Upper lobe of right lung (tissue), 1 donor: ENCODE measurements at regions not wholly inside any gene's neighbourhood (a gene's known extent, or its start where the extent isn't known, plus 50 kb on each side); places are given as distances from the start of the nearest gene placed in this dataset.

Experiments used
- ATAC-seq: fragments of 200-7000 bp; cut with Tn5 transposase; one replicate; pipeline ENCODE4 v1.9.1; 2020; ENCODE audit warnings: mild to moderate bottlenecking, moderate library complexity
- DNase-seq: peaks from one replicate; pipeline ENCODE4 v3.0.0-alpha.2; 2020
- H3K27ac ChIP-seq: fragments of 200-600 bp; one replicate; pipeline ENCODE4 v1.8.0; 2022
- H3K27me3 ChIP-seq: fragments of 200-600 bp; one replicate; pipeline ENCODE4 v1.8.0; 2022; ENCODE audit warnings: mild to moderate bottlenecking
- H3K36me3 ChIP-seq: fragments of 200-600 bp; one replicate; pipeline ENCODE4 v1.8.0; 2022
- H3K4me1 ChIP-seq: fragments of 200-600 bp; one replicate; pipeline ENCODE4 v1.8.0; 2022
- H3K4me3 ChIP-seq: fragments of 200-600 bp; one replicate; pipeline ENCODE4 v1.8.0; 2022; ENCODE audit warnings: mild to moderate bottlenecking
- H3K9me3 ChIP-seq: fragments of 200-600 bp; one replicate; pipeline ENCODE4 v1.8.0; 2022
- CTCF ChIP-seq: fragments of 200-600 bp; IDR thresholded peaks from one replicate; pipeline ENCODE4 v1.8.0; 2022; ENCODE audit warnings: antibody characterized with exemption
- intact Hi-C: fragments of 100-400 bp; cut with DNase I; formaldehyde crosslinking; loops from one replicate; pipeline ENCODE4 v1.11.0; 2022
- donor health status: DM: no; HTN: yes; CAD: no; lungs with severe emphysema.

GRCh38 chr16:61555718-61556441 lies 480.4 kb downstream of the CDH8 start:
- no peak overlapping the region for H3K27ac ChIP-seq
- intact Hi-C loops = no loop called here
- no peak for TF ChIP-seq CTCF

GRCh38 chr16:61549327-61549726 lies 486.9 kb downstream of the CDH8 start:
- no peak overlapping the region for H3K4me3 ChIP-seq
- H3K36me3 ChIP-seq = no peaks in the 10 kb centered on the region
- TF ChIP-seq CTCF = no peak
- intact Hi-C loops = no loop called here
- ATAC-seq (no peak), DNase-seq (no peak)
- no peaks in the 10 kb centered on the region for H3K27me3 ChIP-seq
- no peak overlapping the region for H3K27ac ChIP-seq
- no peaks in the 10 kb centered on the region for H3K9me3 ChIP-seq
- H3K4me1 ChIP-seq = no peaks in the 10 kb centered on the region

More at GRCh38 chr16:61555718-61556441, 480.4 kb downstream of the CDH8 start:
- Histone ChIP-seq H3K27me3 (no peaks in the 10 kb centered on the region), H3K36me3 (no peaks in the 10 kb centered on the region), H3K4me3 (no peak overlapping the region), H3K9me3 (no peaks in the 10 kb centered on the region), H3K4me1 (no peaks in the 10 kb centered on the region)
- ATAC-seq (peak; percentile 25), DNase-seq (peak; percentile 48)

DNA sequence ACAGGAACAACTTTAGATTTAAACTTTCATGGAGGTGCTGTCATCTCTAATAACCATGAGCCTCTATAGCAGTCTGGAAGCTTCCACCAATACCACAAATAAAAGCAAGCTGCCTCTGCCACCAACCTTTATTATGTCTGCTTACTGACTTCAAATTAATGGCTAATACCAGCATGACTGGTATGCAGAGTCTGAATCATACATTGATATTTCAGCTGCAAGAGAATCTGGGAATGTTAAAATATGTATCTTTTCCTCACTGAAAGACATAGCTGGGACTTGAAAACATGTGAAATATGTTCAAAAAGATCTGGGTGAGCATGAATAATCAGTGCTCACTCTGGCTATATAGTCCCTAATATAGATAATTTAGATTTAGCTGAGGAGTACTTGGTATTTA lies 488.6 kb downstream of the CDH8 start:
- Histone ChIP-seq H3K4me3 (no peak overlapping the region), H3K27ac (no peak overlapping the region), H3K36me3 (no peaks in the 10 kb centered on the region), H3K27me3 (no peaks in the 10 kb centered on the region), H3K9me3 (no peaks in the 10 kb centered on the region), H3K4me1 (no peaks in the 10 kb centered on the region)
- TF ChIP-seq CTCF = no peak
- ATAC-seq (no peak), DNase-seq (no peak)
- intact Hi-C loops = no loop called here

GRCh38 chr16:61544165-61544564 lies 492.1 kb downstream of the CDH8 start:
- TF ChIP-seq CTCF = no peak
- intact Hi-C loops = no loop called here

DNA sequence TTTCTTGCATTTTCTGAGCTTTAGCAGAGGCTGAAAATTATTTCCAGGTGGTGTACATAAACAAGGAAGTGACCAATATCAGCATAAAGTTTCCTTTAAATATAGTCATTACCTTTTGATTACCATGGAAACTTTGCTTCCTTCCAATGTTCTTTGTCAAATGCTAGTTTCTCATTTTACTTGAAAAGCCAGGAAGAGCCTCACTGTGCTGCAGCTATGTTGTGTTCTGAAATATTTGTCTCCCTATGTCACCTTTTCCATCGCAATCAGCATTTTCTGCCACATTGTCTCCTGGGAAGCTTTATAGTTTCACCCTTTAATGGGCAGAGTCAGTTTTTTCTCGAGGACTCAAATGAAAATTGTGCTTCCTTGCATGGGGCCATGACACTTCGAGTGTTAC lies 496.0 kb downstream of the CDH8 start:
- Histone ChIP-seq H3K9me3 (no peaks in the 10 kb centered on the region), H3K4me3 (no peak overlapping the region), H3K4me1 (no peaks in the 10 kb centered on the region), H3K27ac (no peak overlapping the region), H3K36me3 (no peaks in the 10 kb centered on the region), H3K27me3 (no peaks in the 10 kb centered on the region)
- no peak for TF ChIP-seq CTCF
- DNase-seq (no peak), ATAC-seq (no peak)
- intact Hi-C loops = no loop called here

More at GRCh38 chr16:61544165-61544564, 492.1 kb downstream of the CDH8 start:
- H3K27me3 ChIP-seq = no peaks in the 10 kb centered on the region
- no peak overlapping the region for H3K27ac ChIP-seq
- H3K4me1 ChIP-seq = no peaks in the 10 kb centered on the region
- H3K9me3 ChIP-seq = no peaks in the 10 kb centered on the region
- H3K4me3 ChIP-seq = no peak overlapping the region
- no peak for DNase-seq
- H3K36me3 ChIP-seq = no peaks in the 10 kb centered on the region
- ATAC-seq = no peak

- Histone ChIP-seq H3K27ac (no peak overlapping the region), H3K36me3 (no peaks in the 10 kb centered on the region), H3K9me3 (no peaks in the 10 kb centered on the region), H3K4me3 (no peak overlapping the region), H3K27me3 (no peaks in the 10 kb centered on the region), H3K4me1 (no peaks in the 10 kb centered on the region)
- no peak for ATAC-seq
- intact Hi-C loops = no loop called here
- TF ChIP-seq CTCF = no peak
- no peak for DNase-seq
These were observed 505.5 kb downstream of the CDH8 start for GRCh38 chr16:61530697-61531096.
